H1 (cell line): ENCODE measurements at regions not wholly inside any gene's neighbourhood (a gene's known extent, or its start where the extent isn't known, plus 50 kb on each side); places are given as distances from the start of the nearest gene placed in this dataset.

Experiments used
- CTCF ChIA-PET: fragments of 300-600 bp; sonication (Branson Sonifier 250); formaldehyde crosslinking; loops from one replicate; lab custom pipeline; 2021; ENCODE audit not compliant: partially characterized antibody; lab: Charles Lee
- POLR2A ChIA-PET: fragments of 300-600 bp; sonication (Branson Sonifier 250); formaldehyde crosslinking; loops from one replicate; lab custom pipeline; 2021; ENCODE audit warnings: inconsistent platforms; ENCODE audit not compliant: partially characterized antibody; lab: Charles Lee
- DNase-seq, 2 experiments: peaks; one replicate each; pipeline versions ENCODE4 v3.0.0 to v3.0.0-alpha.2; 2010 to 2022; ENCODE audit warnings: low spot score in 2 of 2, low read depth in 1 of 2, mixed read lengths in 1 of 2
- FAIRE-seq: peaks from 2 replicates; lab custom pipeline; 2011; peaks lifted over from hg19 to GRCh38; lab: Jason Lieb, UNC
- H2AFZ ChIP-seq: 2 replicates; pipeline ENCODE4 v1.8.1; 2012; ENCODE audit warnings: low read length, inconsistent platforms
- H2AK5ac ChIP-seq: 2 replicates; pipeline ENCODE4 v1.6.1; 2013; ENCODE audit warnings: low read depth, low read length
- H2BK120ac ChIP-seq: replicated peaks from 2 replicates; pipeline ENCODE3; 2013; ENCODE audit warnings: low read depth, low read length, inconsistent platforms
- H2BK12ac ChIP-seq: 2 replicates; pipeline ENCODE4 v1.6.1; 2013; ENCODE audit warnings: low read depth, low read length
- H2BK15ac ChIP-seq: 2 replicates; pipeline ENCODE4 v1.6.1; 2013; ENCODE audit warnings: low read length
- H2BK20ac ChIP-seq: 2 replicates; pipeline ENCODE4 v1.6.1; 2013; ENCODE audit warnings: low read length
- H2BK5ac ChIP-seq: 2 replicates; pipeline ENCODE4 v1.6.1; 2013; ENCODE audit warnings: low read depth, low read length
- H3K14ac ChIP-seq: 2 replicates; pipeline ENCODE4 v1.6.1; 2013; ENCODE audit warnings: inconsistent platforms; ENCODE audit not compliant: insufficient read length
- H3K18ac ChIP-seq: 2 replicates; pipeline ENCODE4 v1.6.1; 2013; ENCODE audit warnings: low read length; ENCODE audit errors: extremely low read depth
- H3K23ac ChIP-seq: 2 replicates; pipeline ENCODE4 v1.6.1; 2013; ENCODE audit warnings: inconsistent platforms; ENCODE audit not compliant: insufficient read length
- H3K23me2 ChIP-seq: 2 replicates; pipeline ENCODE4 v1.6.1; 2013; ENCODE audit warnings: low read depth, low read length
- H3K27ac ChIP-seq: 2 replicates; pipeline ENCODE4 v1.6.1; 2011; ENCODE audit warnings: low read depth, low read length, inconsistent platforms
- H3K27me3 ChIP-seq, 4 experiments: replicated peaks in 1 of 4; 1 replicate in 1 of 4; 2 replicates in 3 of 4; pipeline versions ENCODE4 v1.6.1 to v1.8.1; 2011 to 2013; ENCODE audit warnings: low read length in 3 of 4, mild to moderate bottlenecking in 3 of 4, inconsistent platforms in 2 of 4, mixed read lengths in 2 of 4, moderate library complexity in 1 of 4; ENCODE audit not compliant: control insufficient read depth in 3 of 4, insufficient read depth in 3 of 4; ENCODE audit errors: extremely low read depth in 1 of 4
- H3K36me3 ChIP-seq, 4 experiments: 2 replicates each; pipeline versions ENCODE4 v1.6.1 to v1.8.1; 2011 to 2013; ENCODE audit warnings: mild to moderate bottlenecking in 4 of 4, low read length in 3 of 4, moderate library complexity in 2 of 4, control low read depth in 1 of 4, inconsistent platforms in 1 of 4; ENCODE audit not compliant: insufficient read depth in 4 of 4, control insufficient read depth in 2 of 4
- H3K4ac ChIP-seq: replicated peaks from 2 replicates; pipeline ENCODE3; 2013; ENCODE audit warnings: low read length, low read depth, mixed read lengths, inconsistent platforms; ENCODE audit not compliant: insufficient read length
- H3K4me1 ChIP-seq, 4 experiments: replicated peaks in 1 of 4; 1 replicate in 1 of 4; 2 replicates in 3 of 4; pipeline versions ENCODE4 v1.6.1 to v1.8.1; 2011 to 2013; ENCODE audit warnings: low read length in 3 of 4, inconsistent platforms in 2 of 4, mixed read lengths in 1 of 4; ENCODE audit not compliant: insufficient read depth in 4 of 4, control insufficient read depth in 3 of 4
- H3K4me2 ChIP-seq, 2 experiments: 2 replicates each; pipeline versions ENCODE4 v1.6.1 to v1.8.1; 2011 to 2013; ENCODE audit warnings: low read depth in 2 of 2, low read length in 2 of 2, control low read depth in 1 of 2, inconsistent platforms in 1 of 2, mild to moderate bottlenecking in 1 of 2; ENCODE audit not compliant: insufficient read depth in 1 of 2
- H3K4me3 ChIP-seq, 4 experiments: fragments of 200-600, 300-600 bp in 1 of 4; sonication (generic), shearing (Covaris generic), sonication (Bioruptor Twin) in 1 of 4; 2 replicates each; pipeline versions ENCODE4 v1.5.1 to v1.8.1; 2011 to 2016; ENCODE audit warnings: low read length in 4 of 4, low read depth in 3 of 4, control low read depth in 2 of 4, inconsistent platforms in 2 of 4, mild to moderate bottlenecking in 2 of 4, mixed read lengths in 1 of 4, moderate library complexity in 1 of 4; ENCODE audit not compliant: insufficient read depth in 2 of 4; ENCODE audit errors: extremely low read depth in 1 of 4
- H3K56ac ChIP-seq: replicated peaks from 2 replicates; pipeline ENCODE3; 2013; ENCODE audit warnings: low read depth, mild to moderate bottlenecking, mixed read lengths, low read length, inconsistent platforms; ENCODE audit not compliant: insufficient read length
- H3K79me1 ChIP-seq: 2 replicates; pipeline ENCODE4 v1.6.1; 2013; ENCODE audit warnings: low read depth, low read length, control low read depth
- H3K79me2 ChIP-seq, 2 experiments: 2 replicates each; pipeline versions ENCODE4 v1.6.1 to v1.8.1; 2012 to 2013; ENCODE audit warnings: low read length in 2 of 2, mild to moderate bottlenecking in 2 of 2, inconsistent platforms in 1 of 2; ENCODE audit not compliant: insufficient read depth in 2 of 2, control insufficient read depth in 1 of 2
- H3K9ac ChIP-seq, 4 experiments: replicated peaks in 1 of 4; 1 replicate in 1 of 4; 2 replicates in 3 of 4; pipeline versions ENCODE4 v1.6.1 to v1.8.1; 2011 to 2013; ENCODE audit warnings: low read depth in 3 of 4, low read length in 3 of 4, control low read depth in 2 of 4, mild to moderate bottlenecking in 2 of 4, moderate library complexity in 2 of 4, inconsistent platforms in 1 of 4; ENCODE audit errors: extremely low read depth in 1 of 4
- H3K9me3 ChIP-seq, 2 experiments: 2 replicates each; pipeline versions ENCODE4 v1.6.1 to v1.8.1; 2012 to 2013; ENCODE audit warnings: mild to moderate bottlenecking in 2 of 2, moderate library complexity in 2 of 2, control low read depth in 1 of 2, inconsistent platforms in 1 of 2, low read depth in 1 of 2, low read length in 1 of 2, mixed read lengths in 1 of 2; ENCODE audit not compliant: insufficient read depth in 2 of 2
- H4K20me1 ChIP-seq, 2 experiments: replicated peaks in 1 of 2; 2 replicates each; pipeline versions ENCODE3 to v1.8.1; 2011 to 2013; ENCODE audit warnings: inconsistent platforms in 2 of 2, low read length in 2 of 2, mild to moderate bottlenecking in 1 of 2; ENCODE audit not compliant: insufficient read depth in 2 of 2, control insufficient read depth in 1 of 2
- H4K5ac ChIP-seq: 2 replicates; pipeline ENCODE4 v1.6.1; 2013; ENCODE audit warnings: low read length, low read depth, mixed read lengths, inconsistent platforms; ENCODE audit not compliant: insufficient read length
- H4K8ac ChIP-seq: 2 replicates; pipeline ENCODE4 v1.8.0; 2013; ENCODE audit warnings: mild to moderate bottlenecking, moderate library complexity, low read length, inconsistent platforms; ENCODE audit not compliant: insufficient read depth; ENCODE audit errors: extremely low read depth
- H4K91ac ChIP-seq: replicated peaks from 2 replicates; pipeline ENCODE3; 2013; ENCODE audit warnings: low read length, mixed read lengths, inconsistent platforms; ENCODE audit not compliant: insufficient read length
- EGR1 ChIP-seq: IDR thresholded peaks from 2 replicates; pipeline ENCODE4 v1.6.1; 2011; ENCODE audit warnings: low read depth, low read length, borderline replicate concordance
- GTF2F1 ChIP-seq: IDR thresholded peaks from 2 replicates; pipeline ENCODE4 v1.6.1; 2012; ENCODE audit warnings: low read depth, low read length, improper control_type of control experiment, borderline replicate concordance
- JUN ChIP-seq: IDR thresholded peaks from 2 replicates; pipeline ENCODE4 v1.6.1; 2011; ENCODE audit warnings: low read depth, mild to moderate bottlenecking, improper control_type of control experiment, low read length
- POLR2A ChIP-seq, 2 experiments: IDR thresholded peaks; 1 replicate in 1 of 2; 2 replicates in 1 of 2; pipeline ENCODE4 v1.6.1; 2011; ENCODE audit warnings: low read depth in 2 of 2, low read length in 2 of 2, mild to moderate bottlenecking in 2 of 2; ENCODE audit errors: control extremely low read depth in 1 of 2
- POU5F1 ChIP-seq: IDR thresholded peaks from 2 replicates; pipeline ENCODE4 v1.6.1; 2011; ENCODE audit warnings: low read depth, mild to moderate bottlenecking, low read length, moderate library complexity
- SP2 ChIP-seq: IDR thresholded peaks from 2 replicates; pipeline ENCODE4 v1.6.1; 2012; ENCODE audit warnings: mild to moderate bottlenecking, low read length, inconsistent platforms
- SP4 ChIP-seq: IDR thresholded peaks from 2 replicates; pipeline ENCODE4 v1.6.1; 2012; ENCODE audit warnings: low read length, inconsistent platforms
- SRF ChIP-seq: IDR thresholded peaks from 2 replicates; pipeline ENCODE4 v1.6.1; 2011; ENCODE audit warnings: mild to moderate bottlenecking, low read depth, low read length, moderate library complexity
- SUZ12 ChIP-seq: fragments of 200-600 bp; sonication (generic); IDR thresholded peaks from 2 replicates; pipeline ENCODE4 v1.6.1; 2012; ENCODE audit warnings: mild to moderate bottlenecking, inconsistent platforms, low read length, moderate library complexity, mixed read lengths
- TAF1 ChIP-seq: IDR thresholded peaks from 2 replicates; pipeline ENCODE4 v1.6.1; 2011; ENCODE audit warnings: mild to moderate bottlenecking, low read depth, low read length
- TBP ChIP-seq: IDR thresholded peaks from 2 replicates; pipeline ENCODE4 v1.6.1; 2011; ENCODE audit warnings: low read depth, low read length, improper control_type of control experiment
- WGBS, 2 experiments: shearing (Covaris generic) in 1 of 2; methylation state at CpG; one replicate each; pipeline versions ENCODE4 v1.1.6 to v1.1.7; 2013 to 2015; ENCODE audit warnings: low lambda C conversion rate in 2 of 2, mixed read lengths in 2 of 2, inconsistent platforms in 1 of 2, low coverage in 1 of 2, missing lambda C conversion rate in 1 of 2; ENCODE audit not compliant: insufficient replicate concordance in 2 of 2, insufficient coverage in 1 of 2, insufficient read length in 1 of 2; ENCODE audit errors: extremely low coverage in 1 of 2, missing lambda C conversion rate in 1 of 2; 5-methylcytosine and 5-hydroxymethylcytosine counted together

- POLR2A ChIA-PET = no interaction called here
These were observed 596.0 kb upstream of the SLIT2 start for GRCh38 chr4:19655666-19656065.

More at GRCh38 chr4:19655666-19656065, 596.0 kb upstream of the SLIT2 start:
- Histone ChIP-seq H2BK15ac (no peak overlapping the region), H3K27ac (no peak overlapping the region), H3K36me3 (no peaks in the 10 kb centered on the region)
- 82% methylated on average over 5 of the region's 5 CpGs; no CpG with 5 or more reads in 1 of the 2 experiments for WGBS, 2 experiments
- no peak for TF ChIP-seq EGR1
- no peak for TF ChIP-seq SP2
- TF ChIP-seq TAF1 = no peak
- no peak for TF ChIP-seq SUZ12
- TF ChIP-seq GTF2F1 = no peak
- TF ChIP-seq SP4 = no peak
- no peak for TF ChIP-seq SRF
- no peak for TF ChIP-seq TBP
- no peak for TF ChIP-seq POLR2A (IDR thresholded peaks at IDR 0.05; ENCODE audit: control extremely low read depth in 1 of 2, low read depth in 2 of 2, low read length in 2 of 2)
- TF ChIP-seq JUN = no peak
- no peak for TF ChIP-seq POU5F1
- TF ChIP-seq, all 59 proteins: peak for 0
- Histone ChIP-seq H3K9ac (no peak overlapping the region), H3K4ac (no peak overlapping the region), H3K79me1 (no peaks in the 10 kb centered on the region), H3K56ac (no peak overlapping the region), H2AFZ (no peak overlapping the region), H4K5ac (no peak overlapping the region), H3K79me2 (no peaks in the 10 kb centered on the region), H4K91ac (no peak overlapping the region), H4K20me1 (no peaks in the 10 kb centered on the region), H2BK120ac (no peak overlapping the region), H3K4me3 (no peak overlapping the region), H2BK12ac (no peak overlapping the region), H2BK5ac (no peak overlapping the region), H3K27me3 (no peaks in the 10 kb centered on the region), H3K23ac (no peak overlapping the region), H3K18ac (no peak overlapping the region), H3K23me2 (no peaks in the 10 kb centered on the region), H2AK5ac (no peak overlapping the region), H2BK20ac (no peak overlapping the region), H3K14ac (no peak overlapping the region), H3K4me1 (no peaks in the 10 kb centered on the region), H3K4me2 (no peak overlapping the region), H3K9me3 (no peaks in the 10 kb centered on the region), H4K8ac (no peak overlapping the region)
- CTCF ChIA-PET = interaction anchor here (0.7 kb wide), 1 partner anchor 47 kb away, joined by 5 read pairs; no protein-coding TSS in a partner anchor
- no peak for FAIRE-seq
- DNase-seq = no peak
